PC-9 (cell line): ENCODE measurements at regions not wholly inside any gene's neighbourhood (a gene's known extent, or its start where the extent isn't known, plus 50 kb on each side); places are given as distances from the start of the nearest gene placed in this dataset.

Experiments used
- BruUV-seq: library from RNA; stranded (reverse); fragments of 400-500 nt; replicated peaks from 2 replicates; lab custom pipeline; 2021; lab: Mats Ljungman, UMichigan
- CTCF ChIA-PET: fragments of 300-600 bp; sonication (Branson Sonifier 250); formaldehyde crosslinking; loops from one replicate; lab custom pipeline; 2022; ENCODE audit warnings: antibody characterized with exemption; lab: Charles Lee
- POLR2A ChIA-PET: fragments of 300-600 bp; sonication (Branson Sonifier 250); formaldehyde crosslinking; loops from one replicate; lab custom pipeline; 2022; ENCODE audit warnings: antibody characterized with exemption; ENCODE audit not compliant: unreplicated experiment; lab: Charles Lee
- DNase-seq, 2 experiments: peaks; one replicate each; pipeline versions ENCODE4 v3.0.0 to v3.0.0-alpha.2; 2015 to 2022; ENCODE audit warnings: mixed read lengths in 1 of 2
- H2AFZ ChIP-seq: fragments of 200-600 bp; sonication (generic); 2 replicates; pipeline ENCODE4 v1.8.1; 2017; ENCODE audit warnings: antibody characterized with exemption
- H3F3A ChIP-seq: fragments of 200-600 bp; sonication (generic); 2 replicates; pipeline ENCODE4 v1.8.1; 2017; ENCODE audit warnings: antibody characterized with exemption, mild to moderate bottlenecking, low read depth; ENCODE audit not compliant: insufficient read depth
- H3K27ac ChIP-seq: fragments of 200-600 bp; sonication (generic); 2 replicates; pipeline ENCODE4 v1.6.1; 2016; ENCODE audit warnings: mixed run types
- H3K27me3 ChIP-seq: fragments of 200-600 bp; sonication (generic); 2 replicates; pipeline ENCODE4 v1.6.1; 2016; ENCODE audit warnings: low read depth, mixed run types; ENCODE audit not compliant: insufficient read depth
- H3K36me3 ChIP-seq: fragments of 200-600 bp; sonication (generic); 2 replicates; pipeline ENCODE4 v1.6.1; 2016; ENCODE audit warnings: low read depth, mixed run types
- H3K4me1 ChIP-seq: fragments of 200-600 bp; sonication (generic); replicated peaks from 2 replicates; pipeline ENCODE4 v1.6.1; 2016; ENCODE audit warnings: mixed run types; ENCODE audit not compliant: insufficient read depth
- H3K4me2 ChIP-seq: fragments of 200-600 bp; sonication (generic); 2 replicates; pipeline ENCODE4 v1.6.1; 2017; ENCODE audit warnings: mixed run types
- H3K4me3 ChIP-seq: fragments of 200-600 bp; sonication (generic); 2 replicates; pipeline ENCODE4 v1.6.1; 2016; ENCODE audit warnings: mixed run types
- H3K79me2 ChIP-seq: fragments of 200-600 bp; sonication (generic); 2 replicates; pipeline ENCODE4 v1.6.1; 2017; ENCODE audit warnings: low read depth, mixed run types
- H3K9me2 ChIP-seq: fragments of 200-600 bp; sonication (generic); 2 replicates; pipeline ENCODE4 v1.8.1; 2017; ENCODE audit warnings: mild to moderate bottlenecking; ENCODE audit not compliant: insufficient read depth
- H3K9me3 ChIP-seq: fragments of 200-600 bp; sonication (generic); 2 replicates; pipeline ENCODE4 v1.8.1; 2016; ENCODE audit warnings: low read depth; ENCODE audit not compliant: insufficient read depth
- H4K20me1 ChIP-seq: fragments of 200-600 bp; sonication (generic); 2 replicates; pipeline ENCODE4 v1.8.1; 2017; ENCODE audit not compliant: insufficient read depth
- CTCF ChIP-seq: fragments of 200-600 bp; sonication (generic); conservative IDR thresholded peaks from 2 replicates; pipeline ENCODE4 v1.6.1; 2017; ENCODE audit warnings: mixed run types, antibody characterized with exemption, mild to moderate bottlenecking, moderate library complexity
- EZH2 ChIP-seq: fragments of 200-600 bp; sonication (generic); IDR thresholded peaks from 2 replicates; pipeline ENCODE4 v1.8.0; 2017; ENCODE audit warnings: antibody characterized with exemption, low read depth
- intact Hi-C: fragments of 100-400 bp; cut with micrococcal nuclease; formaldehyde crosslinking; loops from one replicate; pipeline ENCODE4 v1.10.0; 2022; ENCODE audit not compliant: unreplicated experiment

GRCh38 chr13:95360052-95360451 lies 58.8 kb upstream of the ABCC4 start:
- H3K79me2 ChIP-seq: no peaks in the 10 kb centered on the region
- intact Hi-C loops: no loop called here
- H4K20me1 ChIP-seq: no peaks in the 10 kb centered on the region
- H3K9me2 ChIP-seq: no peaks in the 10 kb centered on the region
- no peak for DNase-seq
- H3F3A ChIP-seq: no peaks in the 10 kb centered on the region
- ChIA-PET CTCF (no interaction called here), POLR2A (interaction anchor here (0.6 kb wide), 1 partner anchor 114 kb away, joined by 4 read pairs; no protein-coding TSS in a partner anchor)
- no peak overlapping the region for H3K4me2 ChIP-seq
- H3K27ac ChIP-seq: no peak overlapping the region
- no peaks in the 10 kb centered on the region for H3K27me3 ChIP-seq
- no peak overlapping the region for H2AFZ ChIP-seq
- no peak for TF ChIP-seq CTCF
- no peak for TF ChIP-seq EZH2
- peaks cover 7% of the 10 kb centered on the region; the same call in 1 of the 2 replicates for H3K9me3 ChIP-seq
- H3K36me3 ChIP-seq: no peaks in the 10 kb centered on the region
- no peaks in the 10 kb centered on the region for H3K4me1 ChIP-seq
- no TSS peak for BruUV-seq
- H3K4me3 ChIP-seq: no peak overlapping the region

DNA sequence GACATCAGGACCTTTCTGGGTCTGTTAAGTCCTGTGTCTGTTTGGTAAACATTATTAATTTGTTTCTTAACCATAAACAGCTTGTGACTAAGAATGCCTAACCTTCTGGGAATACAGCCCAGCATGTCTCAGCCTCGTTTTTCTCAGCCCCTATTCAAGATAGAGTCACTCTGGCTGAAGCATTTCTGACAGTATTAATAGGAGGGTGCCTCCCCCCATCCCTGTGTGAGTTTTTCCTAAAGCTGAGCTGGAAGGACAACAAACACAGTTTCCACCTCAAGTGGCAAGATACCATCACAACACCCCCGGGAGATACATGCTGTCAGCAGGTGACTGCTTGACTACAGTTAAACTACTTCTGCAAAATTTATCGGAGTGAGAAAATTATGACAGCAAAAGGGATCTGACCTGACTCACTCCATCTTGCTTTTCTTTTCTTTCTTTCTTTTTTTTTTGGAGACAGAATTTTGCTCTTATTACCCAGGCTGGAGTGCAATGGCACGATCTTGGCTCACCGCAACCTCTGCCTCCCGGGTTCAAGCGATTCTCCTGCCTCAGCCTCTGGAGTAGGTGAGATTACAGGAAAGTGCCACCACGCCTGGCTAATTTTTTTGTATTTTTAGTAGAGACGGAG lies 59.3 kb upstream of the ABCC4 start:
- Histone ChIP-seq H3K4me2 (no peak overlapping the region), H3K27me3 (no peaks in the 10 kb centered on the region), H3F3A (no peaks in the 10 kb centered on the region), H3K79me2 (no peaks in the 10 kb centered on the region), H3K27ac (no peak overlapping the region), H2AFZ (no peak overlapping the region), H3K36me3 (no peaks in the 10 kb centered on the region), H3K9me2 (no peaks in the 10 kb centered on the region), H3K4me3 (no peak overlapping the region), H4K20me1 (no peaks in the 10 kb centered on the region), H3K9me3 (peaks cover 7% of the 10 kb centered on the region; the same call in 1 of the 2 replicates), H3K4me1 (no peaks in the 10 kb centered on the region)
- no TSS peak for BruUV-seq
- no peak for TF ChIP-seq CTCF
- no peak for TF ChIP-seq EZH2
- DNase-seq: no peak
- ChIA-PET POLR2A (interaction anchor here (0.6 kb wide), 1 partner anchor 114 kb away, joined by 4 read pairs; no protein-coding TSS in a partner anchor), CTCF (no interaction called here)
- intact Hi-C loops: no loop called here

- intact Hi-C loops: no loop called here
- H3K9me2 ChIP-seq: no peaks in the 10 kb centered on the region
- H3K9me3 ChIP-seq: peaks cover 7% of the 10 kb centered on the region; the same call in 1 of the 2 replicates
- no peaks in the 10 kb centered on the region for H3F3A ChIP-seq
- TF ChIP-seq CTCF: no peak
- TF ChIP-seq EZH2: no peak
- no peaks in the 10 kb centered on the region for H3K36me3 ChIP-seq
- no TSS peak for BruUV-seq
- POLR2A ChIA-PET: no interaction called here
- no peaks in the 10 kb centered on the region for H3K4me1 ChIP-seq
- H3K27me3 ChIP-seq: no peaks in the 10 kb centered on the region
- H3K79me2 ChIP-seq: no peaks in the 10 kb centered on the region
- H3K27ac ChIP-seq: no peak overlapping the region
- no peak overlapping the region for H3K4me2 ChIP-seq
- no peak overlapping the region for H2AFZ ChIP-seq
- no peak for DNase-seq
- CTCF ChIA-PET: no interaction called here
- no peaks in the 10 kb centered on the region for H4K20me1 ChIP-seq
- no peak overlapping the region for H3K4me3 ChIP-seq
Measured at GRCh38 chr13:95361686-95362085, 60.4 kb upstream of the ABCC4 start.
